ENCODE measurements at regions not wholly inside any gene's neighbourhood (a gene's known extent, or its start where the extent isn't known, plus 50 kb on each side); places are given as distances from the start of the nearest gene placed in this dataset.
"Not testable (repeated sequence)": the region's sequence is repeated elsewhere in the genome, so short reads cannot be mapped to it uniquely, and the experiment has no call there.

GRCh38 chr3:22729981-22730380 lies 473.1 kb upstream of the UBE2E2 start:
- 47 to 54% methylated on average over 1 of the region's 1 CpG for whole genome bisulfite sequencing, 2 donors
- H3K36me3 ChIP-seq (ENCODE audit: control insufficient read depth in 1 of 2, insufficient read depth in 2 of 2, low read length in 1 of 2): no peaks in the 10 kb centered on the region
- no peak overlapping the region for H3K4me3 ChIP-seq (ENCODE audit: low read length in 2 of 2)
- H3K27me3 ChIP-seq (ENCODE audit: control insufficient read depth in 1 of 2, insufficient read depth in 2 of 2, low read length in 1 of 2): no peaks in the 10 kb centered on the region
- intact Hi-C loops (cut with DNase I): no loop called here
- ATAC-seq (ENCODE audit: low FRiP score) (no peak), DNase-seq (no peak)
- H3K9me3 ChIP-seq (ENCODE audit: control insufficient read depth, low read length): no peaks in the 10 kb centered on the region
- H3K4me1 ChIP-seq (ENCODE audit: control insufficient read depth in 1 of 2, insufficient read depth in 2 of 2, low read length in 2 of 2): no peaks in the 10 kb centered on the region
- H3K27ac ChIP-seq (ENCODE audit: low read depth in 1 of 2, low read length in 2 of 2): no peak overlapping the region

- no peaks in the 10 kb centered on the region for H3K36me3 ChIP-seq (ENCODE audit: control insufficient read depth in 1 of 2, insufficient read depth in 2 of 2, low read length in 1 of 2)
- H3K4me1 ChIP-seq (ENCODE audit: control insufficient read depth in 1 of 2, insufficient read depth in 2 of 2, low read length in 2 of 2): no peaks in the 10 kb centered on the region
- 62 to 74% methylated on average over 1 of the region's 1 CpG for WGBS, 2 donors
- DNase-seq (no peak), ATAC-seq (ENCODE audit: low FRiP score) (no peak)
- intact Hi-C loops (cut with DNase I): no loop called here
- no peaks in the 10 kb centered on the region for H3K27me3 ChIP-seq (ENCODE audit: control insufficient read depth in 1 of 2, insufficient read depth in 2 of 2, low read length in 1 of 2)
- no peak overlapping the region for H3K4me3 ChIP-seq (ENCODE audit: low read length in 2 of 2)
- H3K9me3 ChIP-seq (ENCODE audit: control insufficient read depth, low read length): no peaks in the 10 kb centered on the region
- H3K27ac ChIP-seq (ENCODE audit: low read depth in 1 of 2, low read length in 2 of 2): no peak overlapping the region
Observed at GRCh38 chr3:22730701-22731100, 472.4 kb upstream of the UBE2E2 start.

DNA sequence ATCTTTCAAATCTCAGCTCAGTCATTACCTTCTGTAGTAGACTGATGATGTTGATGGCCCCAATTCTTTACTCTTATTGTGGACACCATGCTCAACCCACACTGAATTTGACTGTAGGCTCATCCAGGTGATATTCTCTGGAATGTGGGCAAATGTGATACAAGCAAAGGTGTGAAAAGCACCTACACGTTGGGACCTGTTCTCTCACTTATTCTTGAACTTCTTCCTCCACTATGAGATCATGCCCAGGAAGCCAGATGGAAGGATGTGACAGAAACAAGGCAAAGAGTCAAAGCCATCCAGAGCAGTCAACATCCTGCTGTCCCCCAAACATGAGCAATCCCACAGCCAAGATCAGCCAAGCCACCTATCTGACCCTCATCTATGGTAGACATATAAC lies 471.2 kb upstream of the UBE2E2 start:
- no peaks in the 10 kb centered on the region for H3K27me3 ChIP-seq (ENCODE audit: control insufficient read depth in 1 of 2, insufficient read depth in 2 of 2, low read length in 1 of 2)
- H3K4me1 ChIP-seq (ENCODE audit: control insufficient read depth in 1 of 2, insufficient read depth in 2 of 2, low read length in 2 of 2): no peaks in the 10 kb centered on the region
- H3K9me3 ChIP-seq (ENCODE audit: control insufficient read depth, low read length): no peaks in the 10 kb centered on the region
- intact Hi-C loops (cut with DNase I): no loop called here
- no peak overlapping the region for H3K4me3 ChIP-seq (ENCODE audit: low read length in 2 of 2)
- 60 to 79% methylated on average over 1 of the region's 1 CpG for WGBS, 2 donors
- H3K36me3 ChIP-seq (ENCODE audit: control insufficient read depth in 1 of 2, insufficient read depth in 2 of 2, low read length in 1 of 2): no peaks in the 10 kb centered on the region
- no peak overlapping the region for H3K27ac ChIP-seq (ENCODE audit: low read depth in 1 of 2, low read length in 2 of 2)
- DNase-seq: no peak
- ATAC-seq (ENCODE audit: low FRiP score): no peak

GRCh38 chr3:22732641-22733040 lies 470.5 kb upstream of the UBE2E2 start:
- ATAC-seq (ENCODE audit: low FRiP score) (no peak), DNase-seq (no peak)
- Histone ChIP-seq H3K36me3 (ENCODE audit: control insufficient read depth in 1 of 2, insufficient read depth in 2 of 2, low read length in 1 of 2) (no peaks in the 10 kb centered on the region), H3K4me1 (ENCODE audit: control insufficient read depth in 1 of 2, insufficient read depth in 2 of 2, low read length in 2 of 2) (no peaks in the 10 kb centered on the region), H3K27me3 (ENCODE audit: control insufficient read depth in 1 of 2, insufficient read depth in 2 of 2, low read length in 1 of 2) (no peaks in the 10 kb centered on the region), H3K9me3 (ENCODE audit: control insufficient read depth, low read length) (no peaks in the 10 kb centered on the region), H3K27ac (ENCODE audit: low read depth in 1 of 2, low read length in 2 of 2) (no peak overlapping the region), H3K4me3 (ENCODE audit: low read length in 2 of 2) (no peak overlapping the region)
- intact Hi-C loops (cut with DNase I): no loop called here
- WGBS, 2 donors: 22 to 26% methylated on average over 1 of the region's 1 CpG

- no peaks in the 10 kb centered on the region for H3K9me3 ChIP-seq (ENCODE audit: control insufficient read depth, low read length)
- 2 to 5% methylated on average over 1 of the region's 1 CpG for WGBS, 2 donors
- no peaks in the 10 kb centered on the region for H3K4me1 ChIP-seq (ENCODE audit: control insufficient read depth in 1 of 2, insufficient read depth in 2 of 2, low read length in 2 of 2)
- no peaks in the 10 kb centered on the region for H3K27me3 ChIP-seq (ENCODE audit: control insufficient read depth in 1 of 2, insufficient read depth in 2 of 2, low read length in 1 of 2)
- H3K27ac ChIP-seq (ENCODE audit: low read depth in 1 of 2, low read length in 2 of 2): no peak overlapping the region
- intact Hi-C loops (cut with DNase I): no loop called here
- H3K4me3 ChIP-seq (ENCODE audit: low read length in 2 of 2): no peak overlapping the region
- no peaks in the 10 kb centered on the region for H3K36me3 ChIP-seq (ENCODE audit: control insufficient read depth in 1 of 2, insufficient read depth in 2 of 2, low read length in 1 of 2)
- DNase-seq (no peak), ATAC-seq (ENCODE audit: low FRiP score) (no peak)
Observed at GRCh38 chr3:22734207-22734606, 468.9 kb upstream of the UBE2E2 start.

- DNase-seq: no peak
- Histone ChIP-seq H3K36me3 (ENCODE audit: control insufficient read depth in 1 of 2, insufficient read depth in 2 of 2, low read length in 1 of 2) (no peaks in the 10 kb centered on the region), H3K9me3 (ENCODE audit: control insufficient read depth, low read length) (no peaks in the 10 kb centered on the region), H3K27me3 (ENCODE audit: control insufficient read depth in 1 of 2, insufficient read depth in 2 of 2, low read length in 1 of 2) (no peaks in the 10 kb centered on the region), H3K4me3 (ENCODE audit: low read length in 2 of 2) (no peak overlapping the region), H3K4me1 (ENCODE audit: control insufficient read depth in 1 of 2, insufficient read depth in 2 of 2, low read length in 2 of 2) (no peaks in the 10 kb centered on the region), H3K27ac (ENCODE audit: low read depth in 1 of 2, low read length in 2 of 2) (no peak overlapping the region)
- WGBS, 2 donors: 87 to 90% methylated on average over 2 of the region's 2 CpGs
- ATAC-seq (ENCODE audit: low FRiP score): no peak
- intact Hi-C loops (cut with DNase I): no loop called here
Observed at GRCh38 chr3:22734756-22735155, 468.4 kb upstream of the UBE2E2 start.

- Histone ChIP-seq H3K36me3 (ENCODE audit: control insufficient read depth in 1 of 2, insufficient read depth in 2 of 2, low read length in 1 of 2) (no peaks in the 10 kb centered on the region), H3K27me3 (ENCODE audit: control insufficient read depth in 1 of 2, insufficient read depth in 2 of 2, low read length in 1 of 2) (no peaks in the 10 kb centered on the region), H3K4me3 (ENCODE audit: low read length in 2 of 2) (no peak overlapping the region), H3K4me1 (ENCODE audit: control insufficient read depth in 1 of 2, insufficient read depth in 2 of 2, low read length in 2 of 2) (no peaks in the 10 kb centered on the region), H3K9me3 (ENCODE audit: control insufficient read depth, low read length) (no peaks in the 10 kb centered on the region), H3K27ac (ENCODE audit: low read depth in 1 of 2, low read length in 2 of 2) (no peak overlapping the region)
- DNase-seq (no peak), ATAC-seq (ENCODE audit: low FRiP score) (no peak)
- intact Hi-C loops (cut with DNase I): no loop called here
Observed at GRCh38 chr3:22735373-22735772, 467.8 kb upstream of the UBE2E2 start.

DNA sequence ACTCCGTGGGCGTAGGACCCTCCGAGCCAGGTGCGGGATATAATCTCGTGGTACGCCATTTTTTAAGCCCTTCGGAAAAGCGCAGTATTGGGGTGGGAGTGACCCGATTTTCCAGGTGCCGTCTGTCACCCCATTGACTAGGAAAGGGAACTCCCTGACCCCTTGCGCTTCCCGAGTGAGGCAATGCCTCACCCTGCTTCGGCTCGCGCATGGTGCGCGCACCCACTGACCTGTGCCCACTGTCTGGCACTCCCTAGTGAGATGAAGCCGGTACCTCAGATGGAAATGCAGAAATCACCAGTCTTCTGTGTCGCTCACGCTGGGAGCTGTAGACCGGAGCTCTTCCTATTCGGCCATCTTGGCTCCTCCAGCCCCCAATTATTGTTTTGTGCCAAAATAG lies 459.7 kb upstream of the UBE2E2 start:
- ATAC-seq (ENCODE audit: low FRiP score); H3K9me3 ChIP-seq (ENCODE audit: control insufficient read depth, low read length); DNase-seq; H3K27me3 ChIP-seq (ENCODE audit: control insufficient read depth in 1 of 2, insufficient read depth in 2 of 2, low read length in 1 of 2); intact Hi-C loops (cut with DNase I); H3K4me3 ChIP-seq (ENCODE audit: low read length in 2 of 2); H3K4me1 ChIP-seq (ENCODE audit: control insufficient read depth in 1 of 2, insufficient read depth in 2 of 2, low read length in 2 of 2); H3K27ac ChIP-seq (ENCODE audit: low read depth in 1 of 2, low read length in 2 of 2); H3K36me3 ChIP-seq (ENCODE audit: control insufficient read depth in 1 of 2, insufficient read depth in 2 of 2, low read length in 1 of 2): not testable (repeated sequence)
- 79 to 81% methylated on average over 22 of the region's 22 CpGs for WGBS, 2 donors

- no peak overlapping the region for H3K27ac ChIP-seq (ENCODE audit: low read depth in 1 of 2, low read length in 2 of 2)
- no peak for ATAC-seq (ENCODE audit: low FRiP score)
- no peaks in the 10 kb centered on the region for H3K9me3 ChIP-seq (ENCODE audit: control insufficient read depth, low read length)
- H3K36me3 ChIP-seq (ENCODE audit: control insufficient read depth in 1 of 2, insufficient read depth in 2 of 2, low read length in 1 of 2): no peaks in the 10 kb centered on the region
- H3K4me3 ChIP-seq (ENCODE audit: low read length in 2 of 2): no peak overlapping the region
- H3K4me1 ChIP-seq (ENCODE audit: control insufficient read depth in 1 of 2, insufficient read depth in 2 of 2, low read length in 2 of 2): no peaks in the 10 kb centered on the region
- DNase-seq: no peak
- intact Hi-C loops (cut with DNase I): no loop called here
- H3K27me3 ChIP-seq (ENCODE audit: control insufficient read depth in 1 of 2, insufficient read depth in 2 of 2, low read length in 1 of 2): no peaks in the 10 kb centered on the region
Observed at GRCh38 chr3:22745321-22745720, 457.8 kb upstream of the UBE2E2 start.

- Histone ChIP-seq H3K4me1 (ENCODE audit: control insufficient read depth in 1 of 2, insufficient read depth in 2 of 2, low read length in 2 of 2) (no peaks in the 10 kb centered on the region), H3K4me3 (ENCODE audit: low read length in 2 of 2) (no peak overlapping the region), H3K36me3 (ENCODE audit: control insufficient read depth in 1 of 2, insufficient read depth in 2 of 2, low read length in 1 of 2) (no peaks in the 10 kb centered on the region), H3K27me3 (ENCODE audit: control insufficient read depth in 1 of 2, insufficient read depth in 2 of 2, low read length in 1 of 2) (no peaks in the 10 kb centered on the region), H3K27ac (ENCODE audit: low read depth in 1 of 2, low read length in 2 of 2) (no peak overlapping the region), H3K9me3 (ENCODE audit: control insufficient read depth, low read length) (no peaks in the 10 kb centered on the region)
- no peak for DNase-seq
- intact Hi-C loops (cut with DNase I): no loop called here
- no peak for ATAC-seq (ENCODE audit: low FRiP score)
Observed at GRCh38 chr3:22746221-22746620, 456.9 kb upstream of the UBE2E2 start.

All from aorta (tissue), 5 donors.